ENCODE measurements at regions not wholly inside any gene's neighbourhood (a gene's known extent, or its start where the extent isn't known, plus 50 kb on each side); places are given as distances from the start of the nearest gene placed in this dataset.

GRCh38 chr6:103080497-103080896 is 1687.0 kb downstream of the GRIK2 start:
- no peak for TF ChIP-seq POLR2A (IDR thresholded peaks at IDR 0.05)
- TF ChIP-seq CTCF (IDR thresholded peaks at IDR 0.05): no peak

All from testis (tissue), 2 donors.